CD14-positive monocyte (primary cell): ENCODE measurements at regions not wholly inside any gene's neighbourhood (a gene's known extent, or its start where the extent isn't known, plus 50 kb on each side); places are given as distances from the start of the nearest gene placed in this dataset. TPM values are rescaled to one million over a fixed set of nuclear protein-coding genes. Genes with fewer than 3 reads are reported as not detected.

ENCODE experiments used
- DNase-seq, 3 donors: peaks; one replicate each; pipeline ENCODE4 v3.0.0-alpha.2; 2011 to 2022
- H2AFZ ChIP-seq: 2 replicates; pipeline ENCODE4 v1.6.0; 2012; ENCODE audit warnings: mild to moderate bottlenecking, low read depth, low read length, inconsistent platforms; ENCODE audit not compliant: insufficient read depth, poor library complexity, severe bottlenecking
- H3K27ac ChIP-seq, 2 donors: 1 replicate in 1 of 2; 2 replicates in 1 of 2; pipeline ENCODE4 v1.5.1; 2012 to 2013; ENCODE audit warnings: low read length in 2 of 2, control low read depth in 1 of 2, inconsistent platforms in 1 of 2, low read depth in 1 of 2, mild to moderate bottlenecking in 1 of 2
- H3K27me3 ChIP-seq, 2 donors: one replicate each; pipeline versions ENCODE4 v1.6.0 to v1.6.1; 2011 to 2013; ENCODE audit warnings: low read length in 2 of 2; ENCODE audit not compliant: control insufficient read depth in 2 of 2, insufficient read depth in 2 of 2
- H3K36me3 ChIP-seq, 2 donors: replicated peaks in 1 of 2; 1 replicate in 1 of 2; 2 replicates in 1 of 2; pipeline versions ENCODE4 v1.5.1 to v1.6.1; 2012 to 2013; ENCODE audit warnings: low read length in 2 of 2, control low read depth in 1 of 2, inconsistent platforms in 1 of 2, mild to moderate bottlenecking in 1 of 2; ENCODE audit not compliant: insufficient read depth in 2 of 2, control insufficient read depth in 1 of 2
- H3K4me1 ChIP-seq, 2 donors: 1 replicate in 1 of 2; 2 replicates in 1 of 2; pipeline versions ENCODE4 v1.5.1 to v1.6.1; 2012 to 2013; ENCODE audit warnings: low read length in 2 of 2, control low read depth in 1 of 2, inconsistent platforms in 1 of 2, mild to moderate bottlenecking in 1 of 2, moderate library complexity in 1 of 2; ENCODE audit not compliant: insufficient read depth in 2 of 2, control insufficient read depth in 1 of 2
- H3K4me2 ChIP-seq: replicated peaks from 2 replicates; pipeline ENCODE3; 2012; ENCODE audit warnings: low read length, moderate library complexity, mild to moderate bottlenecking; ENCODE audit not compliant: poor library complexity, severe bottlenecking; ENCODE audit errors: extremely low read depth
- H3K4me3 ChIP-seq, 3 experiments: fragments of 200-600 bp in 1 of 3; sonication (generic) in 1 of 3; replicated peaks in 1 of 3; 1 replicate in 2 of 3; 2 replicates in 1 of 3; pipeline ENCODE4 v1.5.1; 2011 to 2013; ENCODE audit warnings: low read length in 3 of 3, mild to moderate bottlenecking in 3 of 3, control low read depth in 2 of 3, low read depth in 2 of 3, inconsistent platforms in 1 of 3, moderate library complexity in 1 of 3
- H3K79me2 ChIP-seq: 2 replicates; pipeline ENCODE4 v1.6.0; 2012; ENCODE audit warnings: mild to moderate bottlenecking, control low read depth, inconsistent platforms, low read length, moderate library complexity; ENCODE audit not compliant: insufficient read depth
- H3K9ac ChIP-seq: 2 replicates; pipeline ENCODE4 v1.6.0; 2017; ENCODE audit warnings: low read length, mild to moderate bottlenecking; ENCODE audit not compliant: insufficient read depth, poor library complexity, severe bottlenecking
- H3K9me3 ChIP-seq, 2 donors: replicated peaks in 1 of 2; 1 replicate in 1 of 2; 2 replicates in 1 of 2; pipeline versions ENCODE4 v1.5.1 to v1.6.1; 2012 to 2013; ENCODE audit warnings: low read length in 2 of 2, control low read depth in 1 of 2; ENCODE audit not compliant: control insufficient read depth in 1 of 2, insufficient read depth in 1 of 2
- H4K20me1 ChIP-seq: 2 replicates; pipeline ENCODE4 v1.6.0; 2012; ENCODE audit warnings: mild to moderate bottlenecking, low read length, control low read depth, moderate library complexity; ENCODE audit not compliant: insufficient read depth
- H3K27ac Mint-ChIP-seq, 7 donors: one replicate each; pipeline ENCODE4 v1.8.0; 2020; ENCODE audit warnings: mild to moderate bottlenecking in 7 of 7, mixed read lengths in 7 of 7, moderate library complexity in 6 of 7, inconsistent platforms in 2 of 7
- H3K27me3 Mint-ChIP-seq, 3 donors: one replicate each; pipeline ENCODE4 v1.8.0; 2021 to 2022; ENCODE audit warnings: low read depth in 3 of 3, mild to moderate bottlenecking in 3 of 3, mixed read lengths in 3 of 3, moderate library complexity in 3 of 3, inconsistent platforms in 1 of 3
- H3K36me3 Mint-ChIP-seq, 2 donors: one replicate each; pipeline ENCODE4 v1.8.0; 2020; ENCODE audit warnings: mixed read lengths in 2 of 2, inconsistent platforms in 1 of 2, mild to moderate bottlenecking in 1 of 2
- H3K4me1 Mint-ChIP-seq: one replicate; pipeline ENCODE4 v1.8.0; 2020; ENCODE audit warnings: mild to moderate bottlenecking, mixed read lengths
- H3K4me3 Mint-ChIP-seq, 2 donors: one replicate each; pipeline ENCODE4 v1.8.0; 2020; ENCODE audit warnings: mild to moderate bottlenecking in 2 of 2, mixed read lengths in 2 of 2, moderate library complexity in 1 of 2
- H3K9me3 Mint-ChIP-seq, 7 donors: one replicate each; pipeline ENCODE4 v1.8.0; 2020 to 2022; ENCODE audit warnings: mixed read lengths in 7 of 7, mild to moderate bottlenecking in 6 of 7, moderate library complexity in 6 of 7, inconsistent platforms in 2 of 7
- CTCF ChIP-seq: fragments of 200-600 bp; IDR thresholded peaks from one replicate; pipeline ENCODE4 v1.8.0; 2022; ENCODE audit warnings: antibody characterized with exemption, mild to moderate bottlenecking
- WGBS: methylation state at CpG from one replicate; pipeline ENCODE4 v1.1.5; 2013; ENCODE audit warnings: missing lambda C conversion rate; ENCODE audit not compliant: insufficient coverage; 5-methylcytosine and 5-hydroxymethylcytosine counted together
- intact Hi-C, 2 donors: fragments of 100-400 bp; cut with micrococcal nuclease; formaldehyde crosslinking; loops; one replicate each; pipeline versions ENCODE4 v1.15.0 to v1.15.1; 2023
- small RNA-seq: library from RNA; depleted of rRNA; stranded (forward); fragments of <200 nt; gene quantifications from one replicate; pipeline ENCODE3, GENCODE V24; 2012; ENCODE audit warnings: low read depth; ENCODE audit not compliant: insufficient read length

DNA sequence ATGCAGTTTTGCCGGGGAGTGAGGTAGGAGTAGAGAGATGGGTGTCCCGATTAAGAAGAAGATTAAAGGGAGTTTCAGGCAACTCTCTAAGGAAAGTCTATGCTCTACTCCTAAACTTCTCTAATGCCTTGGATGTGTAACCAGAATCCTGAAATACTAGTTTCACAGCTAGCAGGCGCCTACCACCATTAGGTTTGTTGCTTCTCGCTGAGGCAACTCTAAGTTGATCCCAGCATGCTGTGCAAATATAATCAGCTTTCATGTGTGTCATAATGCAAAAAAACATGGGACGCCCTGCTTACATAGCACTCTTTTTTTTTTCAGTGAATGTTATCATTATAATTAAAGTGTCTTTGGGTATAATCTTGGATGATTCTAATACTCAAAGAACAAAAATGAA lies 50.4 kb upstream of the FAM3C start:
- Histone ChIP-seq H4K20me1 (no peaks in the 10 kb centered on the region), H3K4me3 (no peak overlapping the region), H3K9ac (no peak overlapping the region), H2AFZ (no peak overlapping the region), H3K9me3 (no peaks in the 10 kb centered on the region), H3K4me1 (no peaks in the 10 kb centered on the region), H3K79me2 (no peaks in the 10 kb centered on the region), H3K4me2 (no peak overlapping the region), H3K27me3 (no peaks in the 10 kb centered on the region), H3K36me3 (no peaks in the 10 kb centered on the region), H3K27ac (no peak overlapping the region)
- no peaks in the 10 kb centered on the region for H3K36me3 Mint-ChIP-seq
- no peaks in the 10 kb centered on the region for H3K9me3 Mint-ChIP-seq
- TF ChIP-seq CTCF: no peak
- no peaks in the 10 kb centered on the region for H3K4me1 Mint-ChIP-seq
- DNase-seq: no peak
- 83% methylated on average over 2 of the region's 5 CpGs for WGBS
- intact Hi-C loops: no loop called here
- no peaks in the 10 kb centered on the region for H3K27me3 Mint-ChIP-seq
- H3K4me3 Mint-ChIP-seq: no peak overlapping the region
- H3K27ac Mint-ChIP-seq: no peak overlapping the region

Small RNA genes lying in the stretch of these regions (small RNA-seq; reads per million reads assigned to genes)
- not detected for gene RN7SKP277
